Endothelial cell (in vitro differentiated cells): ENCODE measurements at regions not wholly inside any gene's neighbourhood (a gene's known extent, or its start where the extent isn't known, plus 50 kb on each side); places are given as distances from the start of the nearest gene placed in this dataset.

Source experiments
- DNase-seq: peaks from one replicate; pipeline ENCODE4 v3.0.0; 2021; ENCODE audit warnings: low spot score
- H3K27ac Mint-ChIP-seq: one replicate; pipeline ENCODE4 v1.8.0; 2021; ENCODE audit warnings: mixed read lengths, inconsistent platforms; ENCODE audit not compliant: unreplicated experiment
- H3K27me3 Mint-ChIP-seq: one replicate; pipeline ENCODE4 v1.8.0; 2021; ENCODE audit warnings: mild to moderate bottlenecking, moderate library complexity, mixed read lengths, inconsistent platforms; ENCODE audit not compliant: unreplicated experiment
- H3K36me3 Mint-ChIP-seq: one replicate; pipeline ENCODE4 v1.8.0; 2021; ENCODE audit warnings: mild to moderate bottlenecking, low read depth, mixed read lengths, inconsistent platforms; ENCODE audit not compliant: unreplicated experiment
- H3K4me1 Mint-ChIP-seq: one replicate; pipeline ENCODE4 v1.8.0; 2021; ENCODE audit warnings: mild to moderate bottlenecking, mixed read lengths, inconsistent platforms; ENCODE audit not compliant: unreplicated experiment
- H3K4me3 Mint-ChIP-seq: one replicate; pipeline ENCODE4 v1.8.0; 2021; ENCODE audit warnings: mild to moderate bottlenecking, mixed read lengths, inconsistent platforms; ENCODE audit not compliant: unreplicated experiment
- H3K9me3 Mint-ChIP-seq: one replicate; pipeline ENCODE4 v1.8.0; 2021; ENCODE audit warnings: mixed read lengths, inconsistent platforms; ENCODE audit not compliant: unreplicated experiment
- CTCF ChIP-seq: fragments of 200-600 bp; sonication (generic); IDR thresholded peaks from one replicate; pipeline ENCODE4 v1.5.0; 2021; ENCODE audit warnings: antibody characterized with exemption; ENCODE audit not compliant: unreplicated experiment

DNA sequence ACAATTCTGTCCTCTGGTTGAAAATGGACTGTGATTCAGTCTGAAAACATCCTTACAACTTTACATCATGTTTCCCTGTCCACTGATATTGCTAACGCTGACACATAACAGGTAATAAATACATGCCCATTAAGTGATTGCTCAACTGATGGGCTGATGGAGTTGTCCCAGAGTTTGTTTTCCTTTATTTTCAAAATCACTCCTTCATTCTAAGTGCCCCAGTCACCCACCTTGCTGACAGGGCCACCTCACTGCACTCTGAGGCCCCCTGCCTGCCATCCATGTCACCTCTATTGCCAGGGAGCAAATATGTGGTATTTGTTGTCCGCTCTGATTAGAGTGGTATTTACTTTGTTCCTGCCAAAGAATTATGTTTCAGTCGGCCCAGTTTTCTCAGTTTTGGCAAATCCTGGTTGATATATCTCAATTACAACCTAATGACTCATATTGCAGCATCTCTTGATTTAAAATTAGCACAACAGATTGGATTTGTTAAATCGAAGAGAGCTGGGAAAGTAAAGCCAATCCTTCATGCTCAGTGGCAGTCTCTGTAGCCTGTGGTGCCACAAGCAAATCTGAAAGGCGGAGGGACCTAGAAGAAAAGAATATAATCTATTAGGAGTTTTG is 105.1 kb downstream of the RDH14 start:
- DNase-seq: peak; percentile 7
- Mint-ChIP-seq H3K9me3 (no peaks in the 10 kb centered on the region), H3K27me3 (peaks cover 5% of the 10 kb centered on the region), H3K36me3 (no peaks in the 10 kb centered on the region), H3K27ac (no peak overlapping the region), H3K4me3 (no peak overlapping the region), H3K4me1 (peaks cover 2% of the 10 kb centered on the region)
- no peak for TF ChIP-seq CTCF

- no peaks in the 10 kb centered on the region for H3K9me3 Mint-ChIP-seq
- H3K27ac Mint-ChIP-seq: no peak overlapping the region
- H3K4me3 Mint-ChIP-seq: no peak overlapping the region
- no peaks in the 10 kb centered on the region for H3K36me3 Mint-ChIP-seq
- no peak for TF ChIP-seq CTCF
- no peak for DNase-seq
- peaks cover 2% of the 10 kb centered on the region for H3K4me1 Mint-ChIP-seq
- peaks cover 5% of the 10 kb centered on the region for H3K27me3 Mint-ChIP-seq
These were observed 105.7 kb downstream of the RDH14 start for GRCh38 chr2:18454692-18455235.

- no peak for DNase-seq
- no peak for TF ChIP-seq CTCF
- no peak overlapping the region for H3K4me3 Mint-ChIP-seq
- no peaks in the 10 kb centered on the region for H3K9me3 Mint-ChIP-seq
- H3K36me3 Mint-ChIP-seq: no peaks in the 10 kb centered on the region
- H3K27me3 Mint-ChIP-seq: no peaks in the 10 kb centered on the region
- no peak overlapping the region for H3K27ac Mint-ChIP-seq
- peaks cover 4% of the 10 kb centered on the region for H3K4me1 Mint-ChIP-seq
These were observed 113.7 kb downstream of the RDH14 start for GRCh38 chr2:18446715-18447114.

DNA sequence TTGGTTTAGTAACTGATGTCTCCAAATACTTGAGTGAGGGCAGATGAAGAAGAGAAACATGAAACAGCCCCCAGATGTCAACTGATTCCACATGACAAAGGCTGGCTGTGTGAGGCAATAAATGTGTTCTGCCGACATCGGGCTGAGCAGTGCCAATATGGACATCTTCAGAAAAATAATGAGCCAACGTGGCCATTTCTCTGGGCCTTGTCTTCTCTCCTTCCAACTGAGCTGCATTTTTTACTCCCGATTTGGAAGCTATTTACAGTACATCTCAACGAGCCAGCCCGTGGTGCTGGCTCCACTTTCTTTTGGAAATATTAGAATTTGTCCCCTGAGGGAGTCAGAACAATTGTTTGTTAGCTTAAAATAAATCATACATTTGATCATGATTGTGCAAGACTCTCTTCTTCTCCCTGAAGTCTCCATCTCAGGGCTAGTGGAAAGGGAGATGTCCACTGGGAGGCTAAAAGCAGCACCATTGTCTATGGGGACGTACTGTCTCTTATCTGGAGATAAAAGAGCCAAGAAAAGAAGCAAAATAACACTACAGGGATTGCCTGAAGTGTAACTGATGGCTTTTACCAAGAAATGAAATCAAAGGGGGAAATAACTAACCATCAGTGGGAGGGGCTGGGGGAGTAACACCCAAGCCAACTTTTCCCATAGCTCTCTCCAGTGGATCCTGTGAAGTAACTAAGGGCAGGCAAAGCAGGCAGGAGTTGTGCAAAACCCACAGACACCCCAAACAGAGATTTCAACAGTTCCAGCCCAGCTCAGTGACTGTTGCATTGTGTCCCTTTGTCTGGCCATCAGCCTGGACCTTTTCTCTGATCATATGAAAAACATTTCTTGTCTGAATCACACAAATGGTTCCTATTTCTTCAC is 114.8 kb downstream of the RDH14 start:
- DNase-seq: no peak
- H3K27me3 Mint-ChIP-seq: no peaks in the 10 kb centered on the region
- H3K4me3 Mint-ChIP-seq: no peak overlapping the region
- H3K4me1 Mint-ChIP-seq: peaks cover 4% of the 10 kb centered on the region
- no peak for TF ChIP-seq CTCF
- H3K36me3 Mint-ChIP-seq: no peaks in the 10 kb centered on the region
- no peak overlapping the region for H3K27ac Mint-ChIP-seq
- H3K9me3 Mint-ChIP-seq: no peaks in the 10 kb centered on the region

DNA sequence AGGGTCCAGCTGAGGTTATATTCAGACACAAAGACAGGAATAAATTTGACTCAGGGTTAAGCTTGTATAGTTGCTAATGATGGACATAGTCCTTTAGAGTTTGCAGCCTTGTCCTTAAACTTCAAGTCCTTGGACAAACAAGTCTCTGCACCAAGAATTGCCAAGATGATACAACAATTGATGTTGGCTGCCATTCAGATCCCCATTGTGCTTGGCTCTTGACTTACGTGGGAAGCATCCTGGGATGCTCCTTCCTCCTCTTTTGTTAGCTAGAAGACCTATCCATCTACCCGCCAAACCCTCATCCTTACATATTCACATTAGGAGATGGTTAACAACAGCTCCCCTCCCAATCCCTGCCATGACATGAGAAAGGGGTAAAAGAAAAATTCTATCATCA is 115.6 kb downstream of the RDH14 start:
- Mint-ChIP-seq H3K36me3 (no peaks in the 10 kb centered on the region), H3K27me3 (no peaks in the 10 kb centered on the region), H3K27ac (no peak overlapping the region), H3K9me3 (no peaks in the 10 kb centered on the region), H3K4me3 (no peak overlapping the region), H3K4me1 (peaks cover 4% of the 10 kb centered on the region)
- TF ChIP-seq CTCF: no peak
- no peak for DNase-seq
